H9 (cell line): ENCODE measurements at regions not wholly inside any gene's neighbourhood (a gene's known extent, or its start where the extent isn't known, plus 50 kb on each side); places are given as distances from the start of the nearest gene placed in this dataset.

Experiments used
- DNase-seq: peaks from one replicate; pipeline ENCODE4 v3.0.0-alpha.2; 2017
- H2AFZ ChIP-seq: one replicate; pipeline ENCODE4 v1.6.1; 2013; ENCODE audit warnings: mild to moderate bottlenecking, low read length, control low read depth, moderate library complexity
- H2AK5ac ChIP-seq: 2 replicates; pipeline ENCODE4 v1.6.1; 2013; ENCODE audit warnings: low read length, control low read depth, mixed read lengths; ENCODE audit not compliant: insufficient read length
- H2BK120ac ChIP-seq: one replicate; pipeline ENCODE4 v1.6.1; 2013; ENCODE audit warnings: low read depth, mild to moderate bottlenecking, low read length, control low read depth, inconsistent platforms; ENCODE audit not compliant: poor library complexity, severe bottlenecking
- H2BK12ac ChIP-seq: 2 replicates; pipeline ENCODE4 v1.6.1; 2013; ENCODE audit warnings: low read length, control low read depth, mixed read lengths, low read depth; ENCODE audit not compliant: insufficient read length
- H2BK15ac ChIP-seq: 2 replicates; pipeline ENCODE4 v1.6.1; 2013; ENCODE audit warnings: low read depth, low read length, control low read depth
- H2BK20ac ChIP-seq: one replicate; pipeline ENCODE4 v1.6.1; 2013; ENCODE audit warnings: low read depth, mild to moderate bottlenecking, low read length, control low read depth, inconsistent platforms; ENCODE audit not compliant: poor library complexity, severe bottlenecking
- H2BK5ac ChIP-seq: 2 replicates; pipeline ENCODE4 v1.6.1; 2013; ENCODE audit warnings: low read length, control low read depth, mixed read lengths; ENCODE audit not compliant: insufficient read length
- H3K14ac ChIP-seq: 2 replicates; pipeline ENCODE4 v1.6.1; 2013; ENCODE audit warnings: low read length, control low read depth; ENCODE audit not compliant: insufficient read depth
- H3K18ac ChIP-seq: 2 replicates; pipeline ENCODE4 v1.6.1; 2013; ENCODE audit warnings: low read depth, mild to moderate bottlenecking, mixed read lengths, low read length, control low read depth; ENCODE audit not compliant: insufficient read length
- H3K23ac ChIP-seq: 2 replicates; pipeline ENCODE4 v1.6.1; 2013; ENCODE audit warnings: low read length, control low read depth, mixed read lengths, low read depth; ENCODE audit not compliant: insufficient read length
- H3K23me2 ChIP-seq: 2 replicates; pipeline ENCODE4 v1.6.1; 2013; ENCODE audit warnings: low read depth, mild to moderate bottlenecking, mixed read lengths, low read length, control low read depth; ENCODE audit not compliant: insufficient read length, poor library complexity, severe bottlenecking
- H3K27ac ChIP-seq: 2 replicates; pipeline ENCODE4 v1.5.1; 2013; ENCODE audit warnings: low read length, control low read depth, mixed read lengths, low read depth; ENCODE audit not compliant: insufficient read length
- H3K27me3 ChIP-seq: 2 replicates; pipeline ENCODE4 v1.6.1; 2013; ENCODE audit warnings: low read length, control low read depth, inconsistent platforms; ENCODE audit not compliant: insufficient read depth
- H3K4ac ChIP-seq: 2 replicates; pipeline ENCODE4 v1.6.1; 2013; ENCODE audit warnings: low read depth, mild to moderate bottlenecking, control low read depth, inconsistent platforms, low read length, moderate library complexity
- H3K4me1 ChIP-seq: 2 replicates; pipeline ENCODE4 v1.6.1; 2013; ENCODE audit warnings: low read length, control low read depth, inconsistent platforms; ENCODE audit not compliant: insufficient read depth
- H3K4me2 ChIP-seq: 2 replicates; pipeline ENCODE4 v1.6.1; 2013; ENCODE audit warnings: low read length, control low read depth, mixed read lengths; ENCODE audit not compliant: insufficient read length, insufficient read depth
- H3K56ac ChIP-seq: 2 replicates; pipeline ENCODE4 v1.6.1; 2013; ENCODE audit warnings: low read depth, mild to moderate bottlenecking, mixed read lengths, low read length, control low read depth; ENCODE audit not compliant: insufficient read length
- H3K79me1 ChIP-seq: 2 replicates; pipeline ENCODE4 v1.6.1; 2013; ENCODE audit warnings: low read depth, mild to moderate bottlenecking, moderate library complexity, low read length, control low read depth, inconsistent platforms; ENCODE audit not compliant: insufficient read depth, poor library complexity, severe bottlenecking
- H3K79me2 ChIP-seq: 2 replicates; pipeline ENCODE4 v1.6.1; 2013; ENCODE audit warnings: low read length, control low read depth, inconsistent platforms; ENCODE audit not compliant: insufficient read depth
- H3K9ac ChIP-seq: 2 replicates; pipeline ENCODE4 v1.6.1; 2013; ENCODE audit warnings: low read length, control low read depth, mixed read lengths; ENCODE audit not compliant: insufficient read length; ENCODE audit errors: extremely low read depth
- H3K9me3 ChIP-seq: one replicate; pipeline ENCODE4 v1.6.1; 2013; ENCODE audit warnings: low read depth, low read length, inconsistent platforms; ENCODE audit not compliant: control insufficient read depth
- H3T11ph ChIP-seq: one replicate; pipeline ENCODE4 v1.6.1; 2013; ENCODE audit warnings: mild to moderate bottlenecking, low read length, control low read depth, inconsistent platforms
- H4K20me1 ChIP-seq: one replicate; pipeline ENCODE4 v1.6.1; 2013; ENCODE audit not compliant: control insufficient read depth, insufficient read length, insufficient read depth
- H4K5ac ChIP-seq: 2 replicates; pipeline ENCODE4 v1.6.1; 2013; ENCODE audit warnings: low read depth, mild to moderate bottlenecking, mixed read lengths, low read length, control low read depth; ENCODE audit not compliant: insufficient read length
- H4K8ac ChIP-seq: replicated peaks from 2 replicates; pipeline ENCODE4 v1.6.1; 2013; ENCODE audit warnings: low read length, control low read depth, mixed read lengths, low read depth; ENCODE audit not compliant: insufficient read length
- H4K91ac ChIP-seq: 2 replicates; pipeline ENCODE4 v1.6.1; 2013; ENCODE audit warnings: low read depth, mild to moderate bottlenecking, moderate library complexity, mixed read lengths, low read length, control low read depth; ENCODE audit not compliant: insufficient read length
- H3K27ac Mint-ChIP-seq, 3 experiments: 2 replicates in 2 of 3; 3 replicates in 1 of 3; pipeline ENCODE4 v1.8.0; 2020 to 2021; ENCODE audit warnings: mixed read lengths in 3 of 3, mild to moderate bottlenecking in 1 of 3, moderate library complexity in 1 of 3
- H3K27me3 Mint-ChIP-seq: 2 replicates; pipeline ENCODE4 v1.8.0; 2021; ENCODE audit warnings: low read depth, mild to moderate bottlenecking, moderate library complexity, mixed read lengths
- H3K36me3 Mint-ChIP-seq, 3 experiments: 2 replicates in 2 of 3; 3 replicates in 1 of 3; pipeline ENCODE4 v1.8.0; 2020 to 2021; ENCODE audit warnings: low read depth in 3 of 3, mixed read lengths in 3 of 3; ENCODE audit not compliant: insufficient read depth in 1 of 3
- H3K4me1 Mint-ChIP-seq, 2 experiments: 2 replicates each; pipeline ENCODE4 v1.8.0; 2020; ENCODE audit warnings: mixed read lengths in 2 of 2
- H3K4me3 Mint-ChIP-seq, 2 experiments: 2 replicates in 1 of 2; 3 replicates in 1 of 2; pipeline ENCODE4 v1.8.0; 2020 to 2021; ENCODE audit warnings: mild to moderate bottlenecking in 2 of 2, mixed read lengths in 2 of 2, moderate library complexity in 1 of 2
- H3K9me3 Mint-ChIP-seq, 2 experiments: 2 replicates in 1 of 2; 3 replicates in 1 of 2; pipeline ENCODE4 v1.8.0; 2020; ENCODE audit warnings: mild to moderate bottlenecking in 2 of 2, mixed read lengths in 2 of 2, moderate library complexity in 1 of 2
- CTCF ChIP-seq: fragments of 200-600 bp; sonication (generic); conservative IDR thresholded peaks from 3 replicates; pipeline ENCODE4 v1.8.0; 2021; ENCODE audit warnings: antibody characterized with exemption, mild to moderate bottlenecking
- WGBS: extraction: QIAGEN DNeasy Blood & Tissue Kit; methylation state at CpG from one replicate; pipeline ENCODE4 v1.1.7; 2013; ENCODE audit warnings: missing lambda C conversion rate, low lambda C conversion rate, mixed read lengths; ENCODE audit not compliant: insufficient read length; ENCODE audit errors: extremely low coverage; 5-methylcytosine and 5-hydroxymethylcytosine counted together

GRCh38 chr1:81345110-81345509 is 455.6 kb upstream of the ADGRL2 start:
- Histone ChIP-seq H4K91ac (no peak overlapping the region), H3K4ac (no peak overlapping the region), H3K4me1 (peaks cover 11% of the 10 kb centered on the region; the same call in 1 of the 2 replicates), H2BK5ac (no peak overlapping the region), H3T11ph (peak overlapping the region; percentile 67), H2BK12ac (no peak overlapping the region), H3K23ac (no peak overlapping the region), H4K5ac (no peak overlapping the region), H2AK5ac (no peak overlapping the region), H3K27ac (no peak overlapping the region), H3K27me3 (no peaks in the 10 kb centered on the region), H2BK20ac (no peak overlapping the region), H3K18ac (no peak overlapping the region), H2BK15ac (no peak overlapping the region), H3K9ac (no peak overlapping the region), H3K14ac (no peak overlapping the region), H4K8ac (no peak overlapping the region), H2BK120ac (no peak overlapping the region), H3K79me2 (no peaks in the 10 kb centered on the region), H4K20me1 (no peaks in the 10 kb centered on the region), H3K23me2 (no peaks in the 10 kb centered on the region), H2AFZ (no peak overlapping the region), H3K79me1 (no peaks in the 10 kb centered on the region), H3K56ac (no peak overlapping the region), H3K9me3 (no peaks in the 10 kb centered on the region), H3K4me2 (no peak overlapping the region)
- H3K9me3 Mint-ChIP-seq = peaks cover 0 to 6% of the 10 kb centered on the region in 2 experiments; a peak in 3 of 5 replicates
- no peak for DNase-seq
- no peak overlapping the region for H3K4me3 Mint-ChIP-seq
- no peak overlapping the region for H3K27ac Mint-ChIP-seq
- H3K4me1 Mint-ChIP-seq = peaks cover 32 to 34% of the 10 kb centered on the region in 2 experiments
- TF ChIP-seq CTCF = no peak
- no peaks in the 10 kb centered on the region for H3K27me3 Mint-ChIP-seq
- peaks cover 0 to 21% (median 3%) of the 10 kb centered on the region in 3 experiments; a peak in 5 of 7 replicates for H3K36me3 Mint-ChIP-seq
- no CpG with 5 or more reads among the region's 2 CpGs for WGBS
